ENCODE measurements at regions not wholly inside any gene's neighbourhood (a gene's known extent, or its start where the extent isn't known, plus 50 kb on each side); places are given as distances from the start of the nearest gene placed in this dataset.
A peak's percentile ranks its signal among the peaks of the same experiment; 100 is the strongest.

GRCh38 chr5:145350513-145350912, 484.6 kb downstream of the PRELID2 start:
- no peak for TF ChIP-seq CTCF (IDR thresholded peaks at IDR 0.05; ENCODE audit: low read depth, low read length)
- DNase-seq (ENCODE audit: extremely low read depth, low read depth) = no peak

GRCh38 chr5:145347026-145347616, 488.0 kb downstream of the PRELID2 start:
- peak; percentile 81 for TF ChIP-seq CTCF (IDR thresholded peaks at IDR 0.05; ENCODE audit: low read depth, low read length)
- no peak for DNase-seq (ENCODE audit: extremely low read depth, low read depth)

GRCh38 chr5:145345511-145346287, 489.4 kb downstream of the PRELID2 start:
- no peak for DNase-seq (ENCODE audit: extremely low read depth, low read depth)
- TF ChIP-seq CTCF (IDR thresholded peaks at IDR 0.05; ENCODE audit: low read depth, low read length) = no peak

GRCh38 chr5:145341842-145342241, 493.3 kb downstream of the PRELID2 start:
- no peak for TF ChIP-seq CTCF (IDR thresholded peaks at IDR 0.05; ENCODE audit: low read depth, low read length)
- DNase-seq (ENCODE audit: extremely low read depth, low read depth) = no peak

- no peak for TF ChIP-seq CTCF (IDR thresholded peaks at IDR 0.05; ENCODE audit: low read depth, low read length)
- no peak for DNase-seq (ENCODE audit: extremely low read depth, low read depth)
Observed at GRCh38 chr5:145340099-145340498, 495.0 kb downstream of the PRELID2 start.

GRCh38 chr5:145324767-145325479, 510.2 kb downstream of the PRELID2 start:
- TF ChIP-seq CTCF (IDR thresholded peaks at IDR 0.05; ENCODE audit: low read depth, low read length) = no peak
- peak; percentile 15 for DNase-seq (ENCODE audit: extremely low read depth, low read depth)

- no peak for TF ChIP-seq CTCF (IDR thresholded peaks at IDR 0.05; ENCODE audit: low read depth, low read length)
- DNase-seq (ENCODE audit: extremely low read depth, low read depth) = no peak
Observed at GRCh38 chr5:145324101-145324500, 511.0 kb downstream of the PRELID2 start.

Data from AG09319 (cell line).